ENCODE measurements at regions not wholly inside any gene's neighbourhood (a gene's known extent, or its start where the extent isn't known, plus 50 kb on each side); places are given as distances from the start of the nearest gene placed in this dataset.

DNA sequence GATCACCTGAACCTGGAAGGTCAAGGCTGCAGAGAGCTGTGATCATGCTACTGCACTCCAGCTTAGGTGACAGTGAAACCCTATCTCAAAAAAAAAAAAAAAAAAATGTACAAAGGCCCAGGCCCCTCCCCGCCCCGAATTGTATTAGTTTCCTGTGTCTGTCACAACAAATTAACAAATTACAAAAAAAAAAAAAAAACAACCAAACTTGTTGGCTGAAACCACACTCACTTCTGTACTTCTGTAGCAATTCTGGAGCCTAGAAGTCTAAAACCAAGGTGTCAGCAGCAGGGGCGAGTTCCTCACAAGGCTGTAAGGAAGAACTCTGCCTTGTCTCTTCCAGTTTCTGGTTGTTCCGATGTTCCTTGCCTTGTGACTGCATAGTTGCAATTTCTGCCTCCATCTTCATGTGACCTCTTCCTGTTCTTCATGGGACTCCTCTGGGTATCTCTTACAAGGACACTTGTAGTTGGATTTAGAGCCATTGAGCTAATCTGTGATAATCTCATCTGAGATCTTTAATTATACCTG is 100.8 kb upstream of the ZSWIM2 start:
- no peak for DNase-seq (ENCODE audit: low read depth in 1 of 2, low spot score in 1 of 2)
- Histone ChIP-seq H3K4me3 (replicated peaks; ENCODE audit: insufficient read depth, low read length) (no peak overlapping the region), H3K27ac (replicated peaks) (no peak overlapping the region), H3K27me3 (ENCODE audit: insufficient read depth, poor library complexity, severe bottlenecking) (no peaks in the 10 kb centered on the region)
- TF ChIP-seq POLR2AphosphoS5 (IDR thresholded peaks at IDR 0.05; ENCODE audit: low read depth) (no peak), CTCF (IDR thresholded peaks at IDR 0.05; ENCODE audit: insufficient read depth, low read length) (no peak), SPI1 (IDR thresholded peaks at IDR 0.05; ENCODE audit: borderline replicate concordance, low read depth) (no peak), GABPA (IDR thresholded peaks at IDR 0.05; ENCODE audit: low read depth) (no peak)
- TF ChIP-seq, protein P1, sequence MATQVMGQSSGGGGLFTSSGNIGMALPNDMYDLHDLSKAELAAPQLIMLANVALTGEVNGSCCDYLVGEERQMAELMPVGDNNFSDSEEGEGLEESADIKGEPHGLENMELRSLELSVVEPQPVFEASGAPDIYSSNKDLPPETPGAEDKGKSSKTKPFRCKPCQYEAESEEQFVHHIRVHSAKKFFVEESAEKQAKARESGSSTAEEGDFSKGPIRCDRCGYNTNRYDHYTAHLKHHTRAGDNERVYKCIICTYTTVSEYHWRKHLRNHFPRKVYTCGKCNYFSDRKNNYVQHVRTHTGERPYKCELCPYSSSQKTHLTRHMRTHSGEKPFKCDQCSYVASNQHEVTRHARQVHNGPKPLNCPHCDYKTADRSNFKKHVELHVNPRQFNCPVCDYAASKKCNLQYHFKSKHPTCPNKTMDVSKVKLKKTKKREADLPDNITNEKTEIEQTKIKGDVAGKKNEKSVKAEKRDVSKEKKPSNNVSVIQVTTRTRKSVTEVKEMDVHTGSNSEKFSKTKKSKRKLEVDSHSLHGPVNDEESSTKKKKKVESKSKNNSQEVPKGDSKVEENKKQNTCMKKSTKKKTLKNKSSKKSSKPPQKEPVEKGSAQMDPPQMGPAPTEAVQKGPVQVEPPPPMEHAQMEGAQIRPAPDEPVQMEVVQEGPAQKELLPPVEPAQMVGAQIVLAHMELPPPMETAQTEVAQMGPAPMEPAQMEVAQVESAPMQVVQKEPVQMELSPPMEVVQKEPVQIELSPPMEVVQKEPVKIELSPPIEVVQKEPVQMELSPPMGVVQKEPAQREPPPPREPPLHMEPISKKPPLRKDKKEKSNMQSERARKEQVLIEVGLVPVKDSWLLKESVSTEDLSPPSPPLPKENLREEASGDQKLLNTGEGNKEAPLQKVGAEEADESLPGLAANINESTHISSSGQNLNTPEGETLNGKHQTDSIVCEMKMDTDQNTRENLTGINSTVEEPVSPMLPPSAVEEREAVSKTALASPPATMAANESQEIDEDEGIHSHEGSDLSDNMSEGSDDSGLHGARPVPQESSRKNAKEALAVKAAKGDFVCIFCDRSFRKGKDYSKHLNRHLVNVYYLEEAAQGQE (IDR thresholded peaks at IDR 0.05; ENCODE audit: insufficient replicate concordance, low read depth): no peak

- no peak overlapping the region for H3K27ac ChIP-seq (replicated peaks)
- TF ChIP-seq CTCF (IDR thresholded peaks at IDR 0.05; ENCODE audit: insufficient read depth, low read length) (no peak), SPI1 (IDR thresholded peaks at IDR 0.05; ENCODE audit: borderline replicate concordance, low read depth) (no peak), GABPA (IDR thresholded peaks at IDR 0.05; ENCODE audit: low read depth) (no peak), POLR2AphosphoS5 (IDR thresholded peaks at IDR 0.05; ENCODE audit: low read depth) (no peak)
- TF ChIP-seq, protein P1 (IDR thresholded peaks at IDR 0.05; ENCODE audit: insufficient replicate concordance, low read depth): no peak
- DNase-seq (ENCODE audit: low read depth in 1 of 2, low spot score in 1 of 2): no peak
- no peaks in the 10 kb centered on the region for H3K27me3 ChIP-seq (ENCODE audit: insufficient read depth, poor library complexity, severe bottlenecking)
- H3K4me3 ChIP-seq (replicated peaks; ENCODE audit: insufficient read depth, low read length): no peak overlapping the region
Measured at GRCh38 chr2:186947516-186947915, 98.5 kb upstream of the ZSWIM2 start.

DNA sequence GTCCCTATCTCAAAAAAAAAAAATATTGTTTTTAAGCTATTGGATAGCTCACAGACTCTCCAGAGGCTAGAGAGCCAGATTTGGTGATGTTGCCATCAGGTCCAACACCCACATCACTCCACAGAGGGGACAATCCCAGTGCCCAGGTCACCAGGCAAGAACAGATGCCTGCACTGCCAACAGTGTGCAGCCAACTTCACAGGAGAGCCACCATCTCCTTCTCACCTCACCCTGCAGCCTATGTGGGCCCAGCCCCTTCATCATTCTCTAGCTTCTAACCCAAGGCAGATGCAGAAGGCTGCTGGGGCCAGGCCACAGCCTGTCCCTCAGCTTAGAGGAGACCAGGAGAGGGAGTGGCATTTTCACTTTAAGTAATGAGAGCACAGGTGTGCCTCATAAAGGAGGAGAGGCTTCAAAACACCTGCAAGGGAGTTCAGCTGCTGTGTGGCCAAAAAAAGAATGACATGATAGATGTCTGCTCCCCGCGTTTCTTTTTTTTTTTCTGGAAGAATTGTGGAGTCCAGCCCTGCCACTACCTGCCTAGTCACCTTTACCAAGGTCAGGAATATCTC is 98.0 kb upstream of the ZSWIM2 start:
- Histone ChIP-seq H3K27ac (replicated peaks) (no peak overlapping the region), H3K27me3 (ENCODE audit: insufficient read depth, poor library complexity, severe bottlenecking) (no peaks in the 10 kb centered on the region), H3K4me3 (replicated peaks; ENCODE audit: insufficient read depth, low read length) (no peak overlapping the region)
- DNase-seq (ENCODE audit: low read depth in 1 of 2, low spot score in 1 of 2): no peak
- TF ChIP-seq SPI1 (IDR thresholded peaks at IDR 0.05; ENCODE audit: borderline replicate concordance, low read depth): no peak
- TF ChIP-seq, protein P1 (IDR thresholded peaks at IDR 0.05; ENCODE audit: insufficient replicate concordance, low read depth): no peak
- TF ChIP-seq GABPA (IDR thresholded peaks at IDR 0.05; ENCODE audit: low read depth): no peak
- TF ChIP-seq POLR2AphosphoS5 (IDR thresholded peaks at IDR 0.05; ENCODE audit: low read depth): no peak
- TF ChIP-seq CTCF (IDR thresholded peaks at IDR 0.05; ENCODE audit: insufficient read depth, low read length): no peak
